Aorta (tissue), 5 donors: ENCODE measurements at regions not wholly inside any gene's neighbourhood (a gene's known extent, or its start where the extent isn't known, plus 50 kb on each side); places are given as distances from the start of the nearest gene placed in this dataset.
"Not testable (repeated sequence)": the region's sequence is repeated elsewhere in the genome, so short reads cannot be mapped to it uniquely, and the experiment has no call there.

Experiments
- ATAC-seq: fragments of 200-7000 bp; cut with Tn5 transposase; one replicate; pipeline ENCODE4 v1.9.1; 2022; ENCODE audit warnings: moderate library complexity; ENCODE audit not compliant: low FRiP score
- DNase-seq, 2 donors: peaks; one replicate each; pipeline ENCODE4 v3.0.0-alpha.2; 2020
- H3K27ac ChIP-seq, 2 donors: one replicate each; pipeline ENCODE4 v1.5.1; 2013; ENCODE audit warnings: low read length in 2 of 2, mild to moderate bottlenecking in 2 of 2, moderate library complexity in 2 of 2, control low read depth in 1 of 2, inconsistent platforms in 1 of 2, low read depth in 1 of 2
- H3K27me3 ChIP-seq, 2 donors: one replicate each; pipeline ENCODE4 v1.6.1; 2013; ENCODE audit warnings: control low read depth in 1 of 2, low read length in 1 of 2, mild to moderate bottlenecking in 1 of 2, moderate library complexity in 1 of 2; ENCODE audit not compliant: insufficient read depth in 2 of 2, control insufficient read depth in 1 of 2
- H3K36me3 ChIP-seq, 2 donors: one replicate each; pipeline ENCODE4 v1.6.1; 2013; ENCODE audit warnings: control low read depth in 1 of 2, low read length in 1 of 2, mild to moderate bottlenecking in 1 of 2; ENCODE audit not compliant: insufficient read depth in 2 of 2, control insufficient read depth in 1 of 2
- H3K4me1 ChIP-seq, 2 donors: one replicate each; pipeline ENCODE4 v1.6.1; 2013; ENCODE audit warnings: low read length in 2 of 2, control low read depth in 1 of 2, mild to moderate bottlenecking in 1 of 2, moderate library complexity in 1 of 2; ENCODE audit not compliant: insufficient read depth in 2 of 2, control insufficient read depth in 1 of 2
- H3K4me3 ChIP-seq, 2 donors: one replicate each; pipeline ENCODE4 v1.5.1; 2013; ENCODE audit warnings: low read length in 2 of 2, control low read depth in 1 of 2, mild to moderate bottlenecking in 1 of 2
- H3K9me3 ChIP-seq: one replicate; pipeline ENCODE4 v1.6.1; 2013; ENCODE audit warnings: mild to moderate bottlenecking, low read length; ENCODE audit not compliant: control insufficient read depth
- WGBS, 2 donors: extraction: QIAGEN DNeasy Blood & Tissue Kit; methylation state at CpG; one replicate each; pipeline ENCODE4 v1.1.7; 2013; 5-methylcytosine and 5-hydroxymethylcytosine counted together
- intact Hi-C, 2 donors: fragments of 100-400 bp; cut with DNase I; formaldehyde crosslinking; loops; one replicate each; pipeline versions ENCODE4 v1.14.2 to v1.15.0; 2022
- donor health status: healthy with polysubstance abuse.
- donor health status: Bipolar disorder and iron deficiency.
- donor health status: DM: no; HTN: no; CAD: no.
- donor health status: DM: no; HTN: no; CAD: no.
- donor health status: DM: yes; HTN: yes; CAD: no.

GRCh38 chr21:8549598-8549997 lies 1971.8 kb upstream of the TPTE start:
- H3K4me3 ChIP-seq, ATAC-seq, H3K27ac ChIP-seq, H3K4me1 ChIP-seq, DNase-seq, H3K9me3 ChIP-seq, H3K27me3 ChIP-seq, intact Hi-C loops, H3K36me3 ChIP-seq: not testable (repeated sequence)
- 64% methylated on average over 54 of the region's 63 CpGs; no CpG with 5 or more reads in 1 of the 2 donors for WGBS, 2 donors

DNA sequence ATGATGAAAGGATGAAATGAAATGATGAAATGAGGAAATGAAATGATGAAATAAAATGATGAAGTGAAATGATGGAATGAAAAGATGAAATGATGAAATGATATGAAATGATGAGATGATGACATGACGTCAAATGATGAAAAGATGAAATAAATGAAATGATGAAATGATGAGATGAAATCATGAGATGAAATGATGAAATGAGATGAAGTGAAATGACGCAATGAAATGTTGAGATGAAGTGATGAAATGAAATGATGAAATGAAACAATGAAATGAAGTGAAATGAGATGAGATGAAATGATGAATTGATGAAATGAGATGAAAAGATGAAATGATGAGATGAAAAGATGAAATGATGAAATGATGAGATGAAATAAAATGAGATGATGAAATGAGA lies 1967.0 kb upstream of the TPTE start:
- H3K27me3 ChIP-seq, DNase-seq, H3K27ac ChIP-seq, H3K4me1 ChIP-seq, H3K36me3 ChIP-seq, H3K9me3 ChIP-seq, intact Hi-C loops, ATAC-seq, H3K4me3 ChIP-seq: not testable (repeated sequence)
- WGBS, 2 donors, result 48 to 63% methylated on average over 1 of the region's 2 CpGs

DNA sequence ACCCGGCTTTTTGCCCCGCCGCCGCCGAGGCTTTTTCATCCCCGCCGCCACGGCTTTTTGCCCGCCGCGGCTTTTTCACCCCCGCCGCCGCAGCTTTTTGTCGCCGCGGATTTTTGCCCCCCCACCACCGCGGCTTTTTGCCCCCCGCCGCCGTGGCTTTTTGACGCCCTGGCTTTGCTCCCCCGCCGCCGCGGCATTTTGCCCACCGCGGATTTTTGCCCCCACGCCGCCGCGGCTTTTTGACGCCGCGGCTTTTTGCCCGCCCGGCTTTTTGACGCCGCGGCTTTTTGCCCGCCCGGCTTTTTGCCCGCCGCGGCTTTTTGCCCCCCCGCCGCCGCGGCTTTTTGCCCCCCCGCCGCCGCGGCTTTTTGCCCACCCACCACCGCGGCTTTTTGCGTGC lies 1926.4 kb upstream of the TPTE start:
- peak in 1 of 2 donors; percentile 71 for DNase-seq
- H3K36me3 ChIP-seq, H3K27ac ChIP-seq, ATAC-seq, intact Hi-C loops, H3K4me1 ChIP-seq, H3K4me3 ChIP-seq, H3K27me3 ChIP-seq, H3K9me3 ChIP-seq: not testable (repeated sequence)
- WGBS, 2 donors, result 40 to 59% methylated on average over 1 to 57 of the region's 57 CpGs

GRCh38 chr21:8624085-8624484 lies 1897.3 kb upstream of the TPTE start:
- ATAC-seq, H3K9me3 ChIP-seq, H3K36me3 ChIP-seq, H3K27me3 ChIP-seq, H3K4me1 ChIP-seq, H3K4me3 ChIP-seq, H3K27ac ChIP-seq, DNase-seq, intact Hi-C loops: not testable (repeated sequence)
- WGBS, 2 donors, result no CpG with 5 or more reads among the region's 2 CpGs
